HCEC 1CT (cell line): ENCODE measurements at regions not wholly inside any gene's neighbourhood (a gene's known extent, or its start where the extent isn't known, plus 50 kb on each side); places are given as distances from the start of the nearest gene placed in this dataset.

ENCODE experiments used
- DNase-seq: peaks from one replicate; pipeline ENCODE4 v3.0.0-alpha.2; 2017

- no peak for DNase-seq
These were observed 960.7 kb upstream of the RAG2 start for GRCh38 chr11:37558619-37559210.

GRCh38 chr11:37557990-37558389 is 960.0 kb upstream of the RAG2 start:
- DNase-seq, result no peak

- DNase-seq, result no peak
These were observed 954.2 kb upstream of the RAG2 start for GRCh38 chr11:37552284-37552683.

GRCh38 chr11:37544491-37544890 is 946.5 kb upstream of the RAG2 start:
- DNase-seq, result no peak

GRCh38 chr11:37533830-37534229 is 935.8 kb upstream of the RAG2 start:
- no peak for DNase-seq

- DNase-seq, result no peak
These were observed 935.1 kb upstream of the RAG2 start for GRCh38 chr11:37533087-37533486.

- no peak for DNase-seq
These were observed 934.2 kb upstream of the RAG2 start for GRCh38 chr11:37532271-37532670.

- DNase-seq, result no peak
These were observed 929.5 kb upstream of the RAG2 start for GRCh38 chr11:37527545-37527944.

GRCh38 chr11:37525336-37525735 is 927.3 kb upstream of the RAG2 start:
- no peak for DNase-seq

- no peak for DNase-seq
These were observed 921.7 kb upstream of the RAG2 start for GRCh38 chr11:37519781-37520180.

- DNase-seq, result no peak
These were observed 914.2 kb upstream of the RAG2 start for GRCh38 chr11:37512156-37512780.

- no peak for DNase-seq
These were observed 913.4 kb upstream of the RAG2 start for GRCh38 chr11:37511425-37511933.

GRCh38 chr11:37509506-37509905 is 911.5 kb upstream of the RAG2 start:
- DNase-seq, result no peak

GRCh38 chr11:37506531-37506930 is 908.5 kb upstream of the RAG2 start:
- DNase-seq, result no peak

GRCh38 chr11:37505406-37505805 is 907.4 kb upstream of the RAG2 start:
- no peak for DNase-seq

- DNase-seq, result peak; percentile 9
These were observed 906.9 kb upstream of the RAG2 start for GRCh38 chr11:37504921-37505320.

- peak; percentile 3 for DNase-seq
These were observed 906.1 kb upstream of the RAG2 start for GRCh38 chr11:37504060-37504611.

- no peak for DNase-seq
These were observed 905.5 kb upstream of the RAG2 start for GRCh38 chr11:37503411-37504059.

- DNase-seq, result no peak
These were observed 904.2 kb upstream of the RAG2 start for GRCh38 chr11:37502202-37502601.

- no peak for DNase-seq
These were observed 902.4 kb upstream of the RAG2 start for GRCh38 chr11:37500425-37500824.

GRCh38 chr11:37497326-37497725 is 899.3 kb upstream of the RAG2 start:
- no peak for DNase-seq

- no peak for DNase-seq
These were observed 898.2 kb upstream of the RAG2 start for GRCh38 chr11:37496201-37496600.

GRCh38 chr11:37484298-37484697 is 886.3 kb upstream of the RAG2 start:
- DNase-seq, result no peak

GRCh38 chr11:37483761-37484160 is 885.7 kb upstream of the RAG2 start:
- no peak for DNase-seq
